ENCODE measurements at regions not wholly inside any gene's neighbourhood (a gene's known extent, or its start where the extent isn't known, plus 50 kb on each side); places are given as distances from the start of the nearest gene placed in this dataset.

GRCh38 chr6:240151-240550, 52.1 kb upstream of the DUSP22 start:
- no peaks in the 10 kb centered on the region for H3K36me3 ChIP-seq
- DNase-seq: no peak
- no peaks in the 10 kb centered on the region for H3K27me3 ChIP-seq
- intact Hi-C loops (cut with DNase I): no loop called here
- 62 to 72% (median 63%) methylated on average over 3 of the region's 3 CpGs for WGBS, 3 donors
- H3K9me3 ChIP-seq: no peaks in the 10 kb centered on the region
- H3K27ac ChIP-seq: no peak overlapping the region
- no peak overlapping the region for H3K4me3 ChIP-seq
- TF ChIP-seq EP300 (IDR thresholded peaks at IDR 0.05) (no peak), CTCF (IDR thresholded peaks at IDR 0.05) (no peak)
- no peaks in the 10 kb centered on the region for H3K4me1 ChIP-seq (ENCODE audit: insufficient read depth)

DNA sequence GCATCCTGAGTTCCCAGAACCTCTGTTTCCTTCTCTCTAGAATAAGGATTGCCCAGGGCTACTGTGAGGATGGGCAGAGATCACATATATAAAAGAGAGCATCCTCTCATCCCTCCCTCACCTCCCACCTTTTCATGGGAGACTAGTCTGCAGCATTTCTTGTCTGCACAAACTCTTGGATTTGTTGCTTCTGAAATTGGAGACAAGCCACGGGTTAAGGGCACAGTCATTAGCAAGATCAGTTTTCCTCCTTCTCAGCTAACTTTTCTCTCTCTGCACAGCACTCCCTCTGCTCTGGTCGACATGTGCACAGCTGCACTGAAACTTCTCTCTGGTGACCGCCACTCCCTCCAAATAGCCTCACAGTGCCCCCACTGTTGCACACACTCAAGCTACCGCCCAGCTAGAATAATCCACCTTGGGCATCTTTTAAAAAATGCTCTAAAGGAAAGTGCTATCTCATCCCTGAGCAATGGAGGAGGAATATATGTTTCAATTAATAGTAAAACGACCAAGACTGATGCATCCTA, 50.9 kb upstream of the DUSP22 start:
- Histone ChIP-seq H3K4me3 (no peak overlapping the region), H3K27me3 (no peaks in the 10 kb centered on the region), H3K4me1 (ENCODE audit: insufficient read depth) (no peaks in the 10 kb centered on the region), H3K36me3 (no peaks in the 10 kb centered on the region), H3K27ac (no peak overlapping the region), H3K9me3 (no peaks in the 10 kb centered on the region)
- TF ChIP-seq EP300 (IDR thresholded peaks at IDR 0.05) (no peak), POLR2A (IDR thresholded peaks at IDR 0.05) (no peak), CTCF (IDR thresholded peaks at IDR 0.05) (no peak)
- intact Hi-C loops (cut with DNase I): no loop called here
- 31 to 34% (median 32%) methylated on average over 5 of the region's 5 CpGs for WGBS, 3 donors
- no peak for DNase-seq
